NT2/D1 (cell line): ENCODE measurements at regions not wholly inside any gene's neighbourhood (a gene's known extent, or its start where the extent isn't known, plus 50 kb on each side); places are given as distances from the start of the nearest gene placed in this dataset.

Experiments
- YY1 ChIP-seq: IDR thresholded peaks from 2 replicates; pipeline ENCODE4 v1.6.1; 2011; ENCODE audit not compliant: insufficient read length, insufficient read depth
- ZNF274 ChIP-seq: IDR thresholded peaks from 2 replicates; pipeline ENCODE4 v1.6.1; 2011; ENCODE audit warnings: mild to moderate bottlenecking, low read depth, low read length

GRCh38 chr9:80359941-80360881 is 788.4 kb downstream of the TLE4 start:
- no peak for TF ChIP-seq YY1
- TF ChIP-seq ZNF274: no peak
